Stimulated activated CD8-positive, alpha-beta memory T cell treated with anti-CD3 and anti-CD28 coated beads, Interleukin-2, amount 100 ng/mL, for 48 hours (primary cell): ENCODE measurements at regions not wholly inside any gene's neighbourhood (a gene's known extent, or its start where the extent isn't known, plus 50 kb on each side); places are given as distances from the start of the nearest gene placed in this dataset.

Experiments
- DNase-seq, 2 donors: peaks; one replicate each; pipeline ENCODE4 v3.0.0-alpha.2; 2020; ENCODE audit warnings: low read depth in 2 of 2

DNA sequence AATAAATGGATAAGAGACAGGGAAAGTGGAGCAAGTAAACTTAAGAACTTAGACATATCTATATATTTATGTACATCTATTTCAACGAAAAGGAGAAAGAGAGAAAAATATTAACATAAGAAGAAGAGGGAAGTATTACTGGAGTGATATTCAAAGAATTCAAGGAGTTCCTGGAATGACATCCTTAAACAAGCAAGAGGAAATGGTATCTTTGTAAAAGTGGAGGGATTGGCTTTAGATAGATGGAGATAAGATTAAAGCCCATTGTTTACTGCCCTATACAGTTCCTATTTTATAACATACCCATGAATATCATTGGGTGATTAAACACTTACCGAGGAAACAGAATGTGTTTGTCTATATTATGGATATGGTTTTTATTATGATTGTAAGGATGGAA, 1036.3 kb downstream of the TTLL7 start:
- no peak for DNase-seq

DNA sequence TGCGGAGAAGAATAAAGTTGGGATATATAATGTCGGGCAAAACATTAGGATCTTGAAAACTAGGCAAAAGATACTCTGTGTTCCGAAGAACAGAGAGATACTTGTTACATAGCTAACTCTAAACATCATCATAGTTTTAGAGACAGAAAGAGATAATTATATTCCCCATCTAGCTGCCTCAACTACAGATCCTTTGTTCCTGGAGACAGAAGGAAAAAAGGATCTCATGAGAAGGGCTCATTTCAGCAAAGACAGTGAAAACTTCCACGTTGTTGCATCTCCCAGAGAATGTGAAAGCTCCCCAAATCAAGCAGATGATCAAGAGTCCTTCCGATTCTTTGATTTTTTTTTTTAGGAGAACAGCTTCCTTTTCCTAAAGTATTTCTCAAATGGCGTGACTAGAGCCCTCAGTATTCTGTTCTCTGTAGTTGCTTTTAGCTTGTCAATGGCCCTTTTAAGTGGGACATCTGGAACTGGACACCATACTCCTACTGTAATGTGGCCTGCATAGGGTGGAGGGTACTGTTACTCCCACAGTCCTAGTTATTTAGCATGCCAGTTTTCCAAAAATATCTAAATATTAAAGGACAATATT, 1048.2 kb downstream of the TTLL7 start:
- no peak for DNase-seq

DNA sequence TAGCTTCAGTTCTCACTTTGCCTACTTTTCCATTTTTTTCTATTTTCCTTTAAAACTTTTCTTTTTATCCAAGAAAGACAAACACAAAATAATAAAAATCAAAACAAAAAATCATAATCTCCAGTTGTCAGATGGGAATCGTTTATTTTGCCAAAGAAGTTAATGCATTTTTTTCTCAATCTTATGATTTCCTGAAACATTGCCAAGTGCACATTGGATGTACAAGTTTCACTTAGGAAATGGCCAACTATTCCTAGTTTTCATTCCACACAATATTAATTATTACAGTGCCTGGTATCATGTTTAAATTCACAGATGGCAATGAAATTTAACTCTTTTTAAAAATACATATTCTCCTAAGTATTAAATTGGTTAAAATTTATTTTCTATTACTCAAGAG, 1050.5 kb downstream of the TTLL7 start:
- DNase-seq = no peak

DNA sequence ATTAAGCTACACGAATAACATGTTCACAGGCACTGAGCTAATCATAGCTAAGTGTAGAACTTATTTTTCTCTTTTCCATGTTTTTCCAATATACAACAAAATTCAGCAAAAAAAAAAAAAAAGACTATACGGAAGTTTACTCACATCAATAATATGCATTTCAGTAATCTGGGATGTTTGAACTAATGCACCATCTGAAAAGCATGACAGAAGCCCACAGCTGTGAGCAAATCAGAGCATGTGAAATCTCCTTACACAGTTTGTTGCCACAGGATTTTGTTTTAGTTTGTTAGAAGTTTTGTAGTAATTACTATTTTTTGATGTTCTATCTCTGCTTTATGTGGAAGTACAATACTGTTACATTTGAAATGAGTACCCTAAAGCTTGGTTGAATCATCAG, 1051.7 kb downstream of the TTLL7 start:
- DNase-seq = no peak

DNA sequence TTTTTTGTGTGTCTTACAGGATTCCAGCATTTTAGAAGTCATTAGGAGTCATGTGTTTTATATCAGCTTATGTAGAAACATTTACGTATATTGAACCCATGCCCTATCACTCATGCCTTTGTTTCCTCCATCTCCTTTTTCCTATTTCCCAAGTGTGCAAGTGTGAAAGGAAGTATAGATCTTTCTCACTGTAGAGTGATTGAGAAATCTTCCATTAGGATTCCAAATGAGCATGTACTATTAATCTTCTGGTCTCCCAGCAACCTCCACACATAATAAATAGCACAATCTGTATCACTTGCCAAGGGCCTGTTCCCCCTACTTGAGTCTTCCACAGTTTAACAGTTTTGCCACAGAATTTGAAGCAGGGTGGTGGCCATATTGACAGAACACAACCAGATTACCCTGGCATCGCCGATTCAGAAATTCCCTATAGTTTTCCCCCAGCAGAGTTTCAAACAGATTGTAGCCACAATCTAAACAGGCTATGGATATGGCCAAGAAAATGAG, 1052.8 kb downstream of the TTLL7 start:
- DNase-seq = no peak

DNA sequence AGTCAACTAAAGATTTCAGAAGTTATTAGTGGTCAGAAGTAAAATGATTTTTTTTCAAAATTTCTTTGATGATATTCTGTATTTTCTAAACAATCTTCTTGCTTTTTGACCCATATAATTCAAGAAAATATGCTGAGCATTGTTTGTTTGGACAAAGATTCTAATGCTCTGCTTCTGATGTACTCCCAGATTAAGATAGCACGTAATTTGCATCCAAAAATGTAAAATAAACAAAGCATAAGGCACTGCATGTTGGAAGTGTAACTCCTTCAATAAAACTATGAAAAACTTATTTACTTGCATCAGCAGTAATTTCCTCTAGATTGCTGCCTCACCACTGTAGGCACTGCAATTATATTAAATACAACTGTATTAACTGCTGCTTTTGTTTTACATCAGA, 1054.1 kb downstream of the TTLL7 start:
- no peak for DNase-seq

DNA sequence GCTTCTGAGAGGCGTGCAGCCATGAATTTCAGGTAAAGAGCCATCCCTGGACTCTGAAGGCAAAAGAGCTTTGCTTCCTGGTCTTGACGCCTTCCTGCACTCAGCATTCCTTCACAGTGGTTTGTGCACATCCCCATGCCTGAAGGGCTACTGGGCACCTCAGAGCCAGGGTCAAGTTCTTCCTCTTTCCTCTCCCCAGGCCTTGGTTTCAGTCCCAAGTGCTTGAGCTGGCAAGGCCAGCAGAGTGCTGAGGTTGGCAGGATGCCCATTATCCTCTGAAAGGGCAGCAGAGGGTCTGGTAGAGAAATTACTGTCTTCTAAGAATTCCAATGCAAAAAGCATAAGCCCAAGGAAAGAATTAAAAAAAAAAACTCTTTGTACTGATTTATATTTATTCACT, 1064.9 kb downstream of the TTLL7 start:
- DNase-seq = no peak

DNA sequence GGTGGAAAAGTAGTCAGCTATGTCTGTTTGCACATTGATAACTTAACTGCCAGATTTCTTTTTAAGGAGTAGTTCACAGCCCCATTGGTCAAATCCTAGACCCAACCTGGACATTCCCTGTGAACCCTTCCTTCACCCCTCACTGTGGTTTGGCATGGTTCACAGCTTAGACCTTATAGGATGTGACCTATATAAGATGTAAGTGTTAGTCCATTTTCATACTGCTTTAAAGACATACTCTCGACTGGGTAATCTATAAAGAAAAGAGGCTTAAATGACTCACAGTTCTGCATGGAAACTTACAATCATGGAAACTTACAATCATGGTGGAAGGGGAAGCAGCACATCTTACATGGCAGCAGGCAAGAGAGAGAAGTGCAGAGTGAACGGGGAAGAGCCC, 1066.2 kb downstream of the TTLL7 start:
- no peak for DNase-seq

DNA sequence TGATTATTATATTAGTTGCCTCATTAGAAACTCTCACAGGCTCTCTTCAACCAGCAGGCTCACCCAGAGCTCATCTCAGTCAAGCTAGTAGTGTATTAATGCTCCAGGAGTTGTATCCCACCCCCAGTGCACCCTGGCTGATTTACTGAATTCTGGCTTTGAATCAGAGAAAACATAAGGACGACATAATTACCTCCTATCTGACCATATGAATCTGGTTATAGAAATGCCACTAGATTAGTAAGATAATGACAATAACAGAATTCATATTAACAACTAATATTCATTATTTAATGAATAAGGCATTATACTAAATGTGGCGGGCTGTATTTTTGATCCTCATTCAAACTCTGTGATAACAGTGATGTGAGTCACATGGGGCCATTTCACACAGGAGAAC, 1066.7 kb downstream of the TTLL7 start:
- no peak for DNase-seq

DNA sequence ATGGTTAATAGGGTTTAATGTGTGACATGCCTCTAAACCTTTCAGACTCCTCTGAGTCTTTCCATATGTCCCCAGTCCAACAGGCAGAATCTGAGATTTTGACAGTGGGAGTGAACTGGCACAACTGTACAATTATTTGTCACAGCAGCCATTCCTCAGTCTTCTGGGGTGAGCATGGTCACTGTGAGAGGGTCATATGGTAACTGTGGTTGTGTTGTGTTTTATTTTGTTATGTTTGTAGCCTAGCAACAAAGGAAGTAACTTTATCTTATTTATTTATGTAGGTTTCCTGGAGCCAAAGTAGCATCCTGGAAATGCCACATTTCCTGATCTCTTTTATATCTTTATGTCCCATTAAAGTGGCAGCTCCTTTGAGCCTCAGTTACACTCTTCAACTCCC, 1067.9 kb downstream of the TTLL7 start:
- DNase-seq = no peak

DNA sequence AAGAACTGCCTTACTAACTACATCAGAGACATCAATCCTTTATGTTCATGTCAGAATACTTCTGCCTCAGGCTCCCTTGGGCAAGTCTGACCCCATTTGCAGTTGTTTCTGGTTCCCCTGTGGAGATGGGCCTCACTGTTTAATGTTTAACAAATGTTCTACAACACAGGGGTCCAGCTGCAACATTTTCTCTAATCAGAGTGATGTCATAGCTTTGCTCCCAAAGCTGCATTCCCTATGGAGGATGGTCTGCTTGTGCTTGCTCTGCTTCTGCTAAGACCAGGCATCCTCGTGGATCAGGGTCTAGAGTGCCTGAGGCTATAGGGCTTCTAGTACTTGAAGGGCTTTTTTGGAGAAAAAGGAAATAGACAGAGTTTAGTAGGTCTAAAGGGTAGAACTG, 1071.2 kb downstream of the TTLL7 start:
- no peak for DNase-seq

DNA sequence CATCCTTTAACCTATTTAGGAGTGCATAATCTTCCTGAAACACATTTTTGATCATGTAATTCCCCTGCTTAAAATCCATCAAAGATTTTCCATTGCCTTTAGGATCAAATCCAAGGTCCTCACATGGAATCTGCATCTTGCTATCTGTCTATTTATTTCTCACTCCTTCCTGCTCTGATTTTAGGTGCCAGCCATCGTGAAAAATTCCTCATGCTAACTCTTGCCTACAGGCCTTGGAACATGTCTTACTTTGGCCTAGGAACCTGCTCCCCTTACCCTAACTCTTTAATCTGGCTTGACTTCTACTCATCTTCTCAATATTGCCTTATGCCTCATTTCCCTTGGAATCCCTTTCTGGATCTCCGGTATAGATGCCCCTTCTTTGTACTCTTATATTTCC, 1074.3 kb downstream of the TTLL7 start:
- no peak for DNase-seq

DNA sequence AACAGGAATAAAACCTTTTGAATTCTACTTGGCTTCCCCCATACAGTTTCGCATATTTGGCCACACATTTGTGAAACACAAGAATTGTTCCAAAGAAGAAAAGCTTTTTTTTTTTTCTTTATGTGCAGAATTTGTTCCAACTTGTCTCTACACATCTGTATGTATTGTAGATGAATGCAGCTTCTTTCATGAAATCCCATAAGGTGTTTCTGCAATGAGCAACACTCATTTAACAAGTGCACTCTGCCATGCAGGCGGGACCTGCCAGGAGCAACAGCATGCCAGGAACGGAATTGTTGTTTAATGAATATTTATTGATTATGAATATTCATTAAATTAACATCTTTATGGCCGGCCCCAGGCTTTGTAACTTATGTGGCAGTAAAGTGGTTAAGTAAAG, 1075.0 kb downstream of the TTLL7 start:
- DNase-seq = no peak

DNA sequence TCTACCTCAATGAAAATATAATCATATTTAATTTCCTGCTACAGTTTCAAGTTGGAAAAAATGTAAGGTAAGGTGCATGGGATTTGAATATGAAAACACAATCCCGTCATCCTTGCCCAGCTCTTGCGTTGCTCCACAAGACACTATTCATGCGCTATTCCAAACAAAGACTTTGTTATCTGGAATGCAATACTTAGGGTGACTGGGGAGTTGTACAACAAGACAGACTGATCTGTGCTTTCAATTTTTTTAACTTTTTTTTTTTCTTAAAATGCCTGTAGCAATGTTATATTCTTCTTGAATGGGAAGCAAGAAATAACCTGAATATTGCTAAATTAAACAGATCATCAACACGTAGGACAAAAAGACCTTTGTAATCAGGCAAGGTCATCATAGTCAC, 1077.2 kb downstream of the TTLL7 start:
- no peak for DNase-seq

DNA sequence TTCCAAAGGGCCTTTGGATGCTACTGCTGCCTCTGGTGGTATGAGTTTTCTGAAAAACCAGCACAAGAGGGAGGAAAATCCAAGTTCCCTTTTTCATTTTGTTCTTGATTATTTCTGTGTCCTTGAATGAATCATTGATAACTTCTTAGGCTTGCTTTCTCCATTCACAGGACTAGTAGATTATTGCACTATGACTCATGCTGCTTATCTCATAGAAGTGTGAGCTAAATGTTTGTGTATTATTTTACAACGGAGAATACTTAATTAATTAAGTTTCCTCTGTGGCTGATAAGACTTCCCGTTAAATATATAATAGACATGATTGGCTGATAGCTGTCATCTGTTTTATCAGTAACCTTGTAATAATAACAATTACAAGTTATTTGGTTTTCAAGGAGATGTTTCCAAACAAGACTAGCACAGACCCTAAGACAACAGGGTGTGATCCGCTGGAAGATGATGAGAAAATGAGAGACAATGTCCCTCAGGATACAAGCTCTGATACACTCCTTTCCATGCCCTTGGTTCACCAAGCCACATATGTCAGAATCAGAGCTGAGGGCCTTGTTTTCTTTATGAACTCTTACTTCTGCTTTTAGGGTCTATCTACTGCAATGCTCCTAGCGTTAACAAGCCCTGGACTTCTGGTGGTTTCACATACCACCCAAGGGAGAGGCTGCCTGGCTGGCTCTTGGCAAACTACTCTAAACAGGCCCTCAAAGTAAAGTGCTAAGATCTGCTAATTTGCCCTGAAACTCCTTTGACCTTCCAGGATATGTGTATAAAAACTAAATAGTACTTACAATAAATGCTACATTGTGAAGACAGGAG, 1078.3 kb downstream of the TTLL7 start:
- no peak for DNase-seq

DNA sequence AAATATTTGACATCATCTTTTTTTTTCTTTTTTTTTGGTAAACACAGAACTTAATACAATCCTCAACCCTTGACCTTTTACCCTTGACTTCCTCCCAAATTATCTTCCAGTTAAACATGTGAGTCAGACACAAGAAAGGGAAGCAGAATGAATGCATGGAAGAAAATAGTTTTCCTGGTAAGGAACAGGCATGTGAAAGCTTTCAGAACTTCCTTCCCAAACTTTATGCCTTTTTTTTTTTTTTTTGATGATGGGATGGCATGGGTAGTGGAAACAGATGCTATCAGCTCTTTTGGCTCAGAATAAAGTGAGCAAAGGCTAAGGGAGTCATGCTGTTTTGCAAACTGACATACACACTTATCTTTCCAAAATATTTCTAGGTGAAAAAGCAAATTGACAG, 1079.1 kb downstream of the TTLL7 start:
- no peak for DNase-seq

DNA sequence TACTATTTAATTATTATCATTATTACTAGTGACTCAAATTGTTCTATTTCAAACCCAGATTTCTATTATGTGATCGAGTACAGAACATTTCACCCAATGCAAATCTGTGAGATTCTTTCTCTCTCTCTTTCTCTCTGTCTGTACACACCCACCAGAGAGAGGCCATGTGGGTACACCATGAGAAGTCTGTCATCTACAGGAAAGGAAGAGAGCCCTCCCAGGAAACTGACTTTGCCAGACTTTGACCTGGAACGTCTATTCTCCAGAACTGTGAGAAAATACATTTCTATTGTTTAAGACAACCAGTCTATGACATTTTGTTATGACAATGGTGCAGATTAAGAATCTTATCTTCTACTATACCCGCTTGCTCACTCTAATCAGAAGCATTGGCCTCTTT, 1091.6 kb downstream of the TTLL7 start:
- no peak for DNase-seq

DNA sequence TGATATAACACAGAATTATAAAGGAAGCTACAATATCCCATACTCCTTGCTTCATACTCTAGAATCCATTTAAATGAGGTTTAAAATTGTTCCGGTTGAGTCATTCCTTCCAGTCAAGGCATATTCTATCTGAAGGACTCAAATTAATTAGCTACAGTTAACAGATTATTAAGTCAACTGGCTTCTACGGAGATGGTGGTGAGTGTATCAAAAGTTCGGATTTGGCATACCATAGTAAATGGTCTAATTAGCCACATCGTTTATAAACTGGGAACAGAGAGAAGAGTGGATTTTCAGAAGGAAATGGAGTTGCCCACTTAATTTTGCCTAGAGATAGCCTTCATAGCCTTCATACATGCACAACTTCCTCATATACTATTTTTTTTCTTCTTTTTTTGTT, 1095.3 kb downstream of the TTLL7 start:
- no peak for DNase-seq

DNA sequence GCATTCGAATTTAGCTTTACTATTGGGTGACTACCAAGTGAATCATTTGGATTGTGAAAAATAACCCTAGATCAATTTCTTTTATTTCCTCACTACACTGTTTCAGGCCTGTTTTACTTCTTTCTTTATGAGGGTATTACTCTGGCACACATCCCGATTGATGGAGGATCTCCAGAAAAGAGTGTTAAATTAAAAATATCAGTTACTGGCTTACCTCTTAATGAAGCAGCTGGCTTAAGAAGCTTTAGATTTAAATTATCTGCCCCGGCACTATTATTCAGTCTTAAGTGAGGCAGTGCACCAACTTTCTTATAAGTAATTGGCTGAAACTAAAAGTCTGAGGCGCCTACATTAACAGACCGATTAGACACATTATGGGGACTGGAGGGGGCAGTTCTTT, 1097.4 kb downstream of the TTLL7 start:
- no peak for DNase-seq

DNA sequence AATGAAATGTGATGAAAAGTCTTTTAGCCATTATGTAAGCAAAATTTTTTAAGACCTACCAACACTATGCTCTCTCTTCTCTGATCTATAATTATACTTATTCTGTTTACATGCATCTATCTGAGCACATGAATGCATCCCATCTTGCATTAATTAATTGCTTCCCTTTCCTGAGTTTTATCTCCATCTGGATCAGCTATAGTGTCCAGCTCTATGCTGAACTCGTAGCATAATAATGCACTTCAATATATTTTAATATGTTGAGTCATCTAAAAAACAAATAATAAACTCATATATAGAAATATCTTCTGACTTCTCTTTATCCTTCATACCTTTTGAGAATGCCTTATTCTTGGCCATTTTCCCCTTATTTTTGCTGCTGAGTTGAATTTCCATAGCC, 1097.8 kb downstream of the TTLL7 start:
- DNase-seq = no peak

DNA sequence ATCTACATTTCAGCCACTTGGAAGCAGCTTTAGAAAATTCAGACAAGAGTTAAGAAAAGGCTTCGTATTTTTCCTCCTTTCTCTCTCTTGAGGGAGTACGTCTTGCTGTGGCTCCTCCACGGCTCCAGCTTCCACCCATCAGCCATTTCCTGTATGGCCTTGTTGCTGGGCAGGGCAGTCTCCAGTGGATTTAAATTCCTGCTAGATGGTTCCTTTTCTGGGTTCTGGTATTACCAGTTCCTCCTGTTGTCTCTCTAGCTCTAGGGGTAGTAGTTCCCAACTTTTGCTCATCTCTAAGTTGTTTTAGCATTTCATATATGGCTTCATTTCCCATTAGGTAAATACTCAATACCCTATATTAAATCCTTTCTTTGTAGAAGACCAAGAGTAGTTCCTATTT, 1098.3 kb downstream of the ADGRL2 start:
- DNase-seq = no peak

DNA sequence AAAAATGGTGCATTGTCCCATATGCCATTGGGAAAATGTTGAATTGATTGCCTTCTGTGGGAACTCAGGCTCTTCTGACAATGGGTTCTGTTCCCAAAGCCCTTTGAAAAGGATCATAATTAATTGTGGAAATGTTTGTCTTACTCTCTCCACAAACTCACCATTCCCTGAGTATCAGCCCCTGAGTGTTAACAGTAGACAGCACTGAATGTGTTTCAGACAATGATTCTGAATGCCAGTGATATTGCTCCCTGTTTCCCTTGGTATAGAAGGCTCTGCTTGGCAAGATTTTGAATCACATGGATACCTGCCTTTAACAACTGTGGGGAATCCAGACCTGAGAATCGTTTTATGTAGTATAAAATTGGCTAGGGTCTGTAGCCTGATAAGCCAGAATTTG, 1096.8 kb downstream of the ADGRL2 start:
- DNase-seq = no peak

DNA sequence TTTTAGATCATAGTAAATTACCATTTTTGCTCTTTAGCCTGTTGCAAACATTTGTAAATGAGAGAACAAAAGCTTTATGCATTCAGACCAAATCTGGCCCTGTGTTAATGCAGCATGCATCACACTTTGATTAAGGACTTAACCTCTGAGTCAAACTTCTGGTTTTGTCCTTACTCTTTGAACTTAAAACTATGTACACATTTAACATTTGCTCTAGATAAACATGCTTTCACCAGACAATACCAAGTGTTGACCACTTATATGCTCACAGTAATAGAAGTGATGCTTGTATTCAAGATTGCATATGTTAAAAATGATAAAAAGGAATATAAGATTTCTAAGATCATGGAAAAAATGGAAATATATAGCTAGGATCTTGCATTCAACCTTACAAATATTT, 1095.3 kb downstream of the ADGRL2 start:
- no peak for DNase-seq

DNA sequence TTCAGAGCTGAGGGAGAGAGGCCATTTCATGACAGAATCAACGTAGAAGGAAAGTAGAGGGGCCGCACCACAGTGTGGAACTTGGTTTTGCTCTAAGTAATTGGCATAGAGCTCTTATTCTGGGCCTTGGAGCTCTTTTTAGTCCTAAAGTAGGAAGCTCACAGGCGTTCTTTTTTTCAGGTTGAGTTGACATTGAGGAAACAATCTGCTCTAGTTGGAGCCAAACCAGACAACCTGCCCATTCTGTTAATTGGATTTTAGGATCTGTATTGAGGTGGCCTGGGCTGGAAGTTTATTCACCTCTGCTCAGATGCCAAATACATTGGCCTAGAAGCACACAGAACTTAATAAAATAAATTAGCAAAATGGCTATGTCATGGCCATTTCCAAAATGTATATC, 1093.9 kb downstream of the ADGRL2 start:
- no peak for DNase-seq
